SK-N-SH (cell line): ENCODE measurements at regions not wholly inside any gene's neighbourhood (a gene's known extent, or its start where the extent isn't known, plus 50 kb on each side); places are given as distances from the start of the nearest gene placed in this dataset.

Experiments
- CTCF ChIA-PET: fragments of 300-600, 350-600 bp; formaldehyde crosslinking; extraction: SDS; loops from one replicate; lab custom pipeline; 2021; lab: Yijun Ruan, JAX
- POLR2A ChIA-PET: fragments of 350-600 bp; sonication (Branson Sonifier 250); formaldehyde crosslinking; extraction: SDS; loops from one replicate; lab custom pipeline; 2020; ENCODE audit warnings: antibody characterized with exemption, inconsistent platforms; lab: Yijun Ruan, JAX
- DNase-seq: peaks from one replicate; pipeline ENCODE4 v3.0.0; 2012
- H2AFZ ChIP-seq: fragments of 200-600 bp; sonication (generic); 2 replicates; pipeline ENCODE4 v1.8.1; 2016; ENCODE audit warnings: antibody characterized with exemption, mild to moderate bottlenecking, low read depth
- H3F3A ChIP-seq: fragments of 200-600 bp; sonication (generic); replicated peaks from 2 replicates; pipeline ENCODE3; 2016; ENCODE audit warnings: antibody characterized with exemption, mild to moderate bottlenecking; ENCODE audit not compliant: insufficient read depth
- H3K27ac ChIP-seq, 2 experiments: fragments of 200-500 bp in 1 of 2; fragments of 200-600 bp in 1 of 2; sonication (Bioruptor generic) in 1 of 2; sonication (generic), shearing (Covaris generic) in 1 of 2; 2 replicates each; pipeline versions ENCODE4 v1.5.1 to v1.6.1; 2014 to 2016; ENCODE audit warnings: low read depth in 2 of 2, inconsistent platforms in 1 of 2, low read length in 1 of 2, mild to moderate bottlenecking in 1 of 2, mixed read lengths in 1 of 2
- H3K27me3 ChIP-seq: fragments of 200-600 bp; sonication (generic), shearing (Covaris generic); 2 replicates; pipeline ENCODE4 v1.6.1; 2016; ENCODE audit warnings: mixed run types; ENCODE audit not compliant: insufficient read depth
- H3K36me3 ChIP-seq, 2 experiments: fragments of 200-500 bp in 1 of 2; fragments of 200-600 bp in 1 of 2; sonication (Bioruptor generic) in 1 of 2; sonication (generic) in 1 of 2; replicated peaks in 1 of 2; 2 replicates each; pipeline versions ENCODE3 to v1.5.1; 2014 to 2016; ENCODE audit warnings: low read length in 1 of 2, mild to moderate bottlenecking in 1 of 2; ENCODE audit not compliant: insufficient read depth in 2 of 2, control insufficient read depth in 1 of 2
- H3K4me1 ChIP-seq, 2 experiments: fragments of 200-500 bp in 1 of 2; fragments of 200-600 bp in 1 of 2; sonication (Bioruptor generic) in 1 of 2; sonication (generic), shearing (Covaris generic) in 1 of 2; 2 replicates each; pipeline versions ENCODE4 v1.5.1 to v1.6.1; 2014 to 2016; ENCODE audit warnings: low read depth in 1 of 2, low read length in 1 of 2, mixed run types in 1 of 2; ENCODE audit not compliant: insufficient read depth in 2 of 2, control insufficient read depth in 1 of 2
- H3K4me2 ChIP-seq: fragments of 200-600 bp; sonication (generic), shearing (Covaris generic); 2 replicates; pipeline ENCODE4 v1.6.1; 2017; ENCODE audit warnings: mixed run types
- H3K4me3 ChIP-seq, 2 experiments: fragments of 200-500 bp in 1 of 2; fragments of 200-600 bp in 1 of 2; sonication (Bioruptor generic) in 1 of 2; sonication (generic), shearing (Covaris generic) in 1 of 2; 2 replicates each; pipeline versions ENCODE4 v1.5.1 to v1.8.1; 2014 to 2016; ENCODE audit warnings: low read depth in 2 of 2, inconsistent platforms in 1 of 2, low read length in 1 of 2, mild to moderate bottlenecking in 1 of 2, mixed read lengths in 1 of 2, moderate library complexity in 1 of 2
- H3K79me2 ChIP-seq: fragments of 200-600 bp; sonication (generic); 2 replicates; pipeline ENCODE4 v1.8.1; 2017; ENCODE audit warnings: mild to moderate bottlenecking; ENCODE audit not compliant: insufficient read depth
- H3K9ac ChIP-seq: fragments of 200-600 bp; sonication (generic); 2 replicates; pipeline ENCODE4 v1.6.1; 2017; ENCODE audit warnings: mixed run types
- H3K9me2 ChIP-seq: fragments of 200-600 bp; sonication (generic); 2 replicates; pipeline ENCODE4 v1.6.1; 2017; ENCODE audit warnings: mixed run types
- H3K9me3 ChIP-seq: fragments of 200-600 bp; sonication (generic); 2 replicates; pipeline ENCODE4 v1.6.1; 2017; ENCODE audit warnings: mixed run types, mild to moderate bottlenecking, moderate library complexity
- H4K20me1 ChIP-seq: fragments of 200-600 bp; sonication (generic); 2 replicates; pipeline ENCODE4 v1.6.1; 2017; ENCODE audit warnings: mild to moderate bottlenecking, mixed run types; ENCODE audit not compliant: insufficient read depth
- CHD2 ChIP-seq: fragments of 150-350 bp; IDR thresholded peaks from 2 replicates; pipeline ENCODE4 v1.6.1; 2018; ENCODE audit warnings: low read length; ENCODE audit not compliant: partially characterized antibody
- EP300 ChIP-seq, 2 experiments: IDR thresholded peaks; 2 replicates each; pipeline versions ENCODE4 v1.4.0 to v1.6.1; 2012; ENCODE audit warnings: borderline replicate concordance in 1 of 2, low read depth in 1 of 2, low read length in 1 of 2
- FOSL2 ChIP-seq: IDR thresholded peaks from 2 replicates; pipeline ENCODE4 v1.4.0; 2012; ENCODE audit warnings: low read depth, mild to moderate bottlenecking, moderate library complexity, borderline replicate concordance
- FOXM1 ChIP-seq: IDR thresholded peaks from 2 replicates; pipeline ENCODE4 v1.4.0; 2012; ENCODE audit warnings: low read depth, mild to moderate bottlenecking
- GABPA ChIP-seq: IDR thresholded peaks from 2 replicates; pipeline ENCODE4 v1.4.0; 2012; ENCODE audit warnings: low read depth, mild to moderate bottlenecking
- GATA2 ChIP-seq: sonication (generic); formaldehyde crosslinking; IDR thresholded peaks from 2 replicates; pipeline ENCODE4 v1.5.0; 2020; ENCODE audit warnings: mild to moderate bottlenecking, missing genetic modification reagents
- JUND ChIP-seq: IDR thresholded peaks from 2 replicates; pipeline ENCODE4 v1.4.0; 2012
- MEF2A ChIP-seq: IDR thresholded peaks from 2 replicates; pipeline ENCODE4 v1.4.0; 2012; ENCODE audit warnings: low read depth, borderline replicate concordance
- NFIC ChIP-seq: IDR thresholded peaks from 2 replicates; pipeline ENCODE4 v1.4.0; 2012; ENCODE audit warnings: borderline replicate concordance
- NRF1 ChIP-seq: IDR thresholded peaks from 2 replicates; pipeline ENCODE4 v1.6.1; 2012; ENCODE audit warnings: low read depth, mild to moderate bottlenecking, low read length
- RAD21 ChIP-seq: IDR thresholded peaks from 2 replicates; pipeline ENCODE4 v1.6.1; 2012; ENCODE audit warnings: mild to moderate bottlenecking, low read length
- RCOR1 ChIP-seq: fragments of 150-350 bp; IDR thresholded peaks from 2 replicates; pipeline ENCODE4 v1.6.1; 2017; ENCODE audit warnings: antibody characterized with exemption, low read length
- RFX5 ChIP-seq: IDR thresholded peaks from 2 replicates; pipeline ENCODE4 v1.6.1; 2012; ENCODE audit warnings: mild to moderate bottlenecking, improper control_type of control experiment, low read length
- SIN3A ChIP-seq: IDR thresholded peaks from 2 replicates; pipeline ENCODE4 v1.6.1; 2012; ENCODE audit warnings: low read depth, mild to moderate bottlenecking, low read length, moderate library complexity, borderline replicate concordance
- SMC3 ChIP-seq: IDR thresholded peaks from 2 replicates; pipeline ENCODE4 v1.6.1; 2012; ENCODE audit warnings: low read depth, low read length, improper control_type of control experiment
- TAF1 ChIP-seq: IDR thresholded peaks from 2 replicates; pipeline ENCODE4 v1.6.1; 2012; ENCODE audit warnings: low read depth, mild to moderate bottlenecking, low read length, moderate library complexity, borderline replicate concordance
- TCF12 ChIP-seq: IDR thresholded peaks from 2 replicates; pipeline ENCODE4 v1.4.0; 2012
- TEAD4 ChIP-seq: IDR thresholded peaks from 2 replicates; pipeline ENCODE4 v1.4.0; 2012; ENCODE audit warnings: mild to moderate bottlenecking, borderline replicate concordance; ENCODE audit not compliant: insufficient read depth
- WGBS: methylation state at CpG from one replicate; pipeline ENCODE4 v1.1.6; 2017; ENCODE audit warnings: low lambda C conversion rate; 5-methylcytosine and 5-hydroxymethylcytosine counted together
- TF ChIP-seq, protein P1 (sequence below): fragments of 200-600 bp; sonication (generic); IDR thresholded peaks from 2 replicates; pipeline ENCODE4 v1.6.1; 2017; ENCODE audit warnings: antibody characterized with exemption, mild to moderate bottlenecking, moderate library complexity
- TF ChIP-seq, protein P2 (sequence below): IDR thresholded peaks from 2 replicates; pipeline ENCODE4 v1.4.0; 2012; ENCODE audit warnings: low read depth, borderline replicate concordance
- TF ChIP-seq, protein P3 (sequence below): fragments of 150-350 bp; IDR thresholded peaks from 2 replicates; pipeline ENCODE4 v1.6.1; 2017; ENCODE audit warnings: antibody characterized with exemption, low read length, low read depth, borderline replicate concordance

DNA sequence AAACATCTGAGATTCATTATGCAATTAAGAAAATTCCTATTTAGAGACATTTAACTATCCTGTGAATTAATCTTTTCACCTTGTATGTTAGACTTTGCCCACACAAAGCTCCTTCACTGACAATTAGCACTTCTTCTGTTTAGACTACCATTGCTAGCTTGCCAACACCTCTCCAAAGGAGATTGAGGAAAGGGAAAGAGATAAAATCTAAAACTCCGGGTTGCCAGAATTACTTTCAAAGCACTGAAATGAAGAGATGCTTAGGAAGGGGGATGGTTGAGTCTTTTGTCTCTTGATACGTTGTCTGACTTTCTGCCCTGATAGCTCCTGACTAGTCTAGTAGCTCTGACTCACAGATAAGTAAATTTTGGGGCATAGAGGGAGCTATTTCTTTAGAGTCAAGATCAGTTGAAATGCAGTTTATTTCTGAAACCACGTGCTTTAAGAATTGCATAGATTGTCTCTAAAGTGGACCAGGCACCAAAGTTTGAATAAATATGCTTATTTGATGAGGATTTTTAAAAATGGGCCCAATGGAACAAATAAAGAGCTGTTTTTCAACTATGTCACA lies 74.1 kb upstream of the DSEL start:
- WGBS = 34% methylated on average over 3 of the region's 3 CpGs
- peaks cover 0 to 6% of the 10 kb centered on the region in 2 experiments; a peak in 2 of 4 replicates for H3K4me1 ChIP-seq
- H3K79me2 ChIP-seq = no peaks in the 10 kb centered on the region
- no peak for DNase-seq
- no peak overlapping the region for H3K4me3 ChIP-seq
- H3K4me2 ChIP-seq = no peak overlapping the region
- ChIA-PET CTCF (interaction anchor here (1.2 kb wide), 1 partner anchor 75 kb away, joined by 4 read pairs; no protein-coding TSS in a partner anchor), POLR2A (no interaction called here)
- no peak overlapping the region for H3K27ac ChIP-seq
- no peak overlapping the region for H2AFZ ChIP-seq
- no peaks in the 10 kb centered on the region for H4K20me1 ChIP-seq
- no peaks in the 10 kb centered on the region for H3K36me3 ChIP-seq
- H3K9me2 ChIP-seq = no peaks in the 10 kb centered on the region
- H3K27me3 ChIP-seq = no peaks in the 10 kb centered on the region
- TF ChIP-seq RFX5 = no peak
- TF ChIP-seq TCF12 = 0 out of 2 replicates have a peak, but pooled peaks have one; percentile 7
- TF ChIP-seq TAF1 = no peak
- TF ChIP-seq RAD21 = peak; percentile 52
- 0 out of 2 replicates have a peak, but pooled peaks have one; percentile 8 for TF ChIP-seq GATA2
- no peak for TF ChIP-seq TEAD4
- TF ChIP-seq, protein P1, sequence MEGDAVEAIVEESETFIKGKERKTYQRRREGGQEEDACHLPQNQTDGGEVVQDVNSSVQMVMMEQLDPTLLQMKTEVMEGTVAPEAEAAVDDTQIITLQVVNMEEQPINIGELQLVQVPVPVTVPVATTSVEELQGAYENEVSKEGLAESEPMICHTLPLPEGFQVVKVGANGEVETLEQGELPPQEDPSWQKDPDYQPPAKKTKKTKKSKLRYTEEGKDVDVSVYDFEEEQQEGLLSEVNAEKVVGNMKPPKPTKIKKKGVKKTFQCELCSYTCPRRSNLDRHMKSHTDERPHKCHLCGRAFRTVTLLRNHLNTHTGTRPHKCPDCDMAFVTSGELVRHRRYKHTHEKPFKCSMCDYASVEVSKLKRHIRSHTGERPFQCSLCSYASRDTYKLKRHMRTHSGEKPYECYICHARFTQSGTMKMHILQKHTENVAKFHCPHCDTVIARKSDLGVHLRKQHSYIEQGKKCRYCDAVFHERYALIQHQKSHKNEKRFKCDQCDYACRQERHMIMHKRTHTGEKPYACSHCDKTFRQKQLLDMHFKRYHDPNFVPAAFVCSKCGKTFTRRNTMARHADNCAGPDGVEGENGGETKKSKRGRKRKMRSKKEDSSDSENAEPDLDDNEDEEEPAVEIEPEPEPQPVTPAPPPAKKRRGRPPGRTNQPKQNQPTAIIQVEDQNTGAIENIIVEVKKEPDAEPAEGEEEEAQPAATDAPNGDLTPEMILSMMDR = peak; percentile 39
- TF ChIP-seq NRF1 = no peak
- no peaks in the 10 kb centered on the region for H3F3A ChIP-seq
- no peaks in the 10 kb centered on the region for H3K9me3 ChIP-seq
- no peak overlapping the region for H3K9ac ChIP-seq

DNA sequence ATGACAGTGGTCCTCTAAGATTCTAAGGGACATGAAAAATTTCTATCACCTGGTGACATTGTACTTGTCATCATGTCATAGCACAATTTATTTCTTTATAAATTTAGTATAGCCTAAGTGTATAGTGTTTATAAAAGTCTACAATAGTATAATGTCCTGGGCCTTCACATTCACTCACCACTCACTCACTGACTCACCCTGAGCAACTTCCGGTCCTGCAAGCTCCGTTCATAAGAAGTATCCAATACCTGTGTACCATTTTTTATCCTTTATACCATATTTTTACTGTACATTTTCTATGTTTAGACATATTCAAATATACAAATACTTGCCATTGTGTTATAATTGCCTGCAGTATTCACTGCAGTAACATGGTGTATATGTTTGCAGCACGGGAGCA lies 72.8 kb upstream of the DSEL start:
- Histone ChIP-seq H3K36me3 (no peaks in the 10 kb centered on the region), H3K27ac (no peak overlapping the region), H3K4me2 (no peak overlapping the region), H3K79me2 (no peaks in the 10 kb centered on the region), H3F3A (no peaks in the 10 kb centered on the region), H3K4me1 (peaks cover 0 to 6% of the 10 kb centered on the region in 2 experiments; a peak in 2 of 4 replicates)
- POLR2A ChIA-PET = no interaction called here
- no peak for DNase-seq
- TF ChIP-seq RAD21 (no peak), SIN3A (no peak), SMC3 (no peak), FOXM1 (no peak), MEF2A (no peak), JUND (no peak), NFIC (no peak), FOSL2 (no peak), TAF1 (no peak), RCOR1 (no peak), NRF1 (no peak), GABPA (no peak), TEAD4 (no peak), CHD2 (no peak), EP300 (IDR thresholded peaks at IDR 0.05; ENCODE audit: borderline replicate concordance in 1 of 2, low read depth in 1 of 2, low read length in 1 of 2) (no peak)
- TF ChIP-seq, protein P1 = no peak
- TF ChIP-seq, protein P2, sequence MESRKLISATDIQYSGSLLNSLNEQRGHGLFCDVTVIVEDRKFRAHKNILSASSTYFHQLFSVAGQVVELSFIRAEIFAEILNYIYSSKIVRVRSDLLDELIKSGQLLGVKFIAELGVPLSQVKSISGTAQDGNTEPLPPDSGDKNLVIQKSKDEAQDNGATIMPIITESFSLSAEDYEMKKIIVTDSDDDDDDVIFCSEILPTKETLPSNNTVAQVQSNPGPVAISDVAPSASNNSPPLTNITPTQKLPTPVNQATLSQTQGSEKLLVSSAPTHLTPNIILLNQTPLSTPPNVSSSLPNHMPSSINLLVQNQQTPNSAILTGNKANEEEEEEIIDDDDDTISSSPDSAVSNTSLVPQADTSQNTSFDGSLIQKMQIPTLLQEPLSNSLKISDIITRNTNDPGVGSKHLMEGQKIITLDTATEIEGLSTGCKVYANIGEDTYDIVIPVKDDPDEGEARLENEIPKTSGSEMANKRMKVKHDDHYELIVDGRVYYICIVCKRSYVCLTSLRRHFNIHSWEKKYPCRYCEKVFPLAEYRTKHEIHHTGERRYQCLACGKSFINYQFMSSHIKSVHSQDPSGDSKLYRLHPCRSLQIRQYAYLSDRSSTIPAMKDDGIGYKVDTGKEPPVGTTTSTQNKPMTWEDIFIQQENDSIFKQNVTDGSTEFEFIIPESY = no peak
- TF ChIP-seq, protein P3, sequence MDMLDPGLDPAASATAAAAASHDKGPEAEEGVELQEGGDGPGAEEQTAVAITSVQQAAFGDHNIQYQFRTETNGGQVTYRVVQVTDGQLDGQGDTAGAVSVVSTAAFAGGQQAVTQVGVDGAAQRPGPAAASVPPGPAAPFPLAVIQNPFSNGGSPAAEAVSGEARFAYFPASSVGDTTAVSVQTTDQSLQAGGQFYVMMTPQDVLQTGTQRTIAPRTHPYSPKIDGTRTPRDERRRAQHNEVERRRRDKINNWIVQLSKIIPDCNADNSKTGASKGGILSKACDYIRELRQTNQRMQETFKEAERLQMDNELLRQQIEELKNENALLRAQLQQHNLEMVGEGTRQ = no peak
- TF ChIP-seq, all 33 proteins: peak for 0
- Histone ChIP-seq H3K9me3 (no peaks in the 10 kb centered on the region), H4K20me1 (no peaks in the 10 kb centered on the region), H3K9me2 (no peaks in the 10 kb centered on the region), H3K27me3 (no peaks in the 10 kb centered on the region), H2AFZ (no peak overlapping the region), H3K9ac (no peak overlapping the region), H3K4me3 (no peak overlapping the region)
- 63% methylated on average over 3 of the region's 3 CpGs for WGBS
- CTCF ChIA-PET = no interaction called here
